RKO (cell line): ENCODE measurements at regions not wholly inside any gene's neighbourhood (a gene's known extent, or its start where the extent isn't known, plus 50 kb on each side); places are given as distances from the start of the nearest gene placed in this dataset.
"Not testable (repeated sequence)": the region's sequence is repeated elsewhere in the genome, so short reads cannot be mapped to it uniquely, and the experiment has no call there.

ENCODE experiments used
- DNase-seq: peaks from one replicate; pipeline ENCODE4 v3.0.0-alpha.2; 2016; ENCODE audit warnings: low spot score

GRCh38 chr1:106406114-106406513 lies 650.4 kb upstream of the PRMT6 start:
- no peak for DNase-seq

- DNase-seq: not testable (repeated sequence)
Observed at GRCh38 chr1:106412321-106412720, 644.2 kb upstream of the PRMT6 start.

GRCh38 chr1:106435269-106435668 lies 621.2 kb upstream of the PRMT6 start:
- DNase-seq: peak; percentile 26

- DNase-seq: peak; percentile 49
Observed at GRCh38 chr1:106439475-106439874, 617.0 kb upstream of the PRMT6 start.

GRCh38 chr1:106447466-106447865 lies 609.0 kb upstream of the PRMT6 start:
- no peak for DNase-seq

- no peak for DNase-seq
Observed at GRCh38 chr1:106456832-106457231, 599.6 kb upstream of the PRMT6 start.

- DNase-seq: no peak
Observed at GRCh38 chr1:106457368-106457767, 599.1 kb upstream of the PRMT6 start.

DNA sequence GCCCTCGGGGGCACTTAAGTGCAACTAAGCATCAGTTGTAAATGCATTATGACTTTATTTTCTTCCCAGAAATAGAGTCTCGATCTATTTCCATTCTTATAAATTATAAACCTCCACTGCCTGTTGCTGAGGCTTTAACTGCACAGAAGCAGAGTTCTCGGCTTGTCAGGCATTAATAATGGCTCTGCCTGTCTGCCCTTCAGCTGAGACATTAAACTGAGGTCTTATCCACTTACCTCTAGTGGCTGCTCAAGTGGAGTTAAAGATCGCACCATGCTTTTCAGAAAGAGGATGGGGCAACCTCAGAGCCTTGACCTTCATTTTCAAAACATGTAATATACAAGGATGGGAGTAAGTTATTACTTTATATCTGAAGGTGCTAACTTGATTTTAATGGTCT lies 597.6 kb upstream of the PRMT6 start:
- DNase-seq: no peak

DNA sequence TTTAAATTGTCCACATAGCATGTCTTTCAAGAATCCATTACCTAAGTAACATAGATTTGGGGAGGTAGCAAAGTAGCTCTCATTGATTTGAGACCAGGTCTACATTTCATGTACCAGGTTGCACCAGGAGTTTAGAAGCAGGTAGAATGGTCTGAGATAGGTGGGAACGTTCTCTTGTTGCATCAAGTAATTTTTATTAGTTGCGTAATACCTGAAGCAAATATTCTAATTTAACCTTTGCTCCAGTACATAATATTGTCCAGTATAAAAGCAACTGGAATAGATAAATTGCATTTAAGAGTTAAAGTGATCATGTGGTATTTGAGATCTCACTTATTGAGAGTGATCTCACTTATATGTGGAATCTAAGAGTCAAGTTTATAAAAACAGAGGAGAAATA lies 597.1 kb upstream of the PRMT6 start:
- no peak for DNase-seq

DNA sequence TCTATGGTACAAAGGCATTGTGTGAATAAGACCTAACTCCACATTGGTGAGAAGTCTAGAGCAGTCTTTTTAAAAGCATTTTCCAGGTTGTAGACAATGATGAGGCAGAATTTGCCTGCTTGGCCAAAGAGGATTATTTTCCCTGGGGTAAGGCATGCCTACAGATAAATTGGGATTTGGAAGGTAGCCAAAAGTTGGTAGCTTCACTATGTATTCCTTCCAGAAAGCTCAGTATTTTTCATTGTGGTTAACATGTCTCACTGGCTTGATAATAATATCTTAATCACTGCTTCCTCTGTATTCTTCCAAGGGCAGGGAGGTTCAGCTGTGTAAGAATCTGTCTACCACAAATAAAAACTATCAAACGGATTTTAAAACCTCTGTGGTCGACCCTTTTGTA lies 590.8 kb upstream of the PRMT6 start:
- DNase-seq: no peak

GRCh38 chr1:106480629-106481028 lies 575.8 kb upstream of the PRMT6 start:
- DNase-seq: no peak

DNA sequence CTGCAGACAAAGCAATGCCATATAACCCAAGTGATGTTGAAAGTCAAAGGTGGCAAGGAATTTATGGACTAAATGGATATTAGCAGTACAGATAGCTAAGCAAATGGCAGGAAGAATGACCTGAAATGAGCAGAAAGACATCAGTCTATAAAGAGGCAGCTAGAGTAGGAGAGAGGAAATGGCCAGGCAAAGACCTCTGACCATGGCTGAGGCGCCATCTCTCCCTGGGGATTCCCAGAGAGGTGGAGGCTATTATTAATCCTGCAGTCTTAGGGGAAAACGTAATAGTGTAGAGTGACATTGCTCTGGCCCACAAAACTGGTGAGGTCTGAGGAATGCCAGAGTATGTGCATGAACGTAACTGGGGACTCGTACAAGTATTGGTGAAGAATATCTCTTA lies 563.6 kb upstream of the PRMT6 start:
- no peak for DNase-seq

DNA sequence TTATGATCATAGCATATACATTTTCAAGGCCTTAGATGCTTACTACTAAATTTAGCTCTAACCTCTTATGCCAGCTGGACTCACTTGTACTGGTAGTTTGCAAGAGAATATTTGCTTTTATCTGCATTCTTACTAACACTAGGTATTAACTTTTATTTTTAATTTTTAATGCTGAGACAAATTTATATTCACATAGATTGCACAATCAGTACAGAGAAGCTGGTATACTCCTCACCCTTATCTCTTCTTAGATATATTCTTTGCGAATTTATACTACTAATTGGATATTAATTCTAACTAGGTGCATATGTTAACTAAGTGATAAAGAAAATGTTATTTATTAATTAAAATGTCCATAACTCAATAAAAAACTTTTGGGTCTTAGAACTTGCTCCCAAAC lies 561.8 kb upstream of the PRMT6 start:
- no peak for DNase-seq

GRCh38 chr1:106498238-106498637 lies 558.2 kb upstream of the PRMT6 start:
- DNase-seq: no peak

- no peak for DNase-seq
Observed at GRCh38 chr1:106502659-106503058, 553.8 kb upstream of the PRMT6 start.

- DNase-seq: no peak
Observed at GRCh38 chr1:106515375-106515774, 541.1 kb upstream of the PRMT6 start.

DNA sequence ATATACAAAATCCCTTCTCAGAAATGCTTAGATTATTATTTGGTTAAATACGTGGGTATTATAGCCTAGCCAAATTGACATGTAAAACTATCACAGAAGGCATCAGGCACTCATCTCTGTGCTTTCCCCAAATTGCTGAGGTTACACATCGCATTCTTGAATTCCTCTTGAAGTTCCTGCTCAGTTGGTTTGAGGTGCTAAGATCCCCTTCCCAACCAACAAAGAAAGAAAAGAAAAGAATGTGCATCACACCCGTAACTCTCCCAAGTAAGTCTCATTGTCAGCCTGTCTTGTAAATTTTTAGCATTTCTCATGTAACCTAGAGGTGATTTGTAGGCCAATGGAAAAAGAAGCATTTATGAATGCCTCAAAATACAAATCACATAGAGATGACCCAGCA lies 539.2 kb upstream of the PRMT6 start:
- DNase-seq: no peak

GRCh38 chr1:106523497-106523896 lies 533.0 kb upstream of the PRMT6 start:
- DNase-seq: no peak

- no peak for DNase-seq
Observed at GRCh38 chr1:106524631-106525030, 531.8 kb upstream of the PRMT6 start.

DNA sequence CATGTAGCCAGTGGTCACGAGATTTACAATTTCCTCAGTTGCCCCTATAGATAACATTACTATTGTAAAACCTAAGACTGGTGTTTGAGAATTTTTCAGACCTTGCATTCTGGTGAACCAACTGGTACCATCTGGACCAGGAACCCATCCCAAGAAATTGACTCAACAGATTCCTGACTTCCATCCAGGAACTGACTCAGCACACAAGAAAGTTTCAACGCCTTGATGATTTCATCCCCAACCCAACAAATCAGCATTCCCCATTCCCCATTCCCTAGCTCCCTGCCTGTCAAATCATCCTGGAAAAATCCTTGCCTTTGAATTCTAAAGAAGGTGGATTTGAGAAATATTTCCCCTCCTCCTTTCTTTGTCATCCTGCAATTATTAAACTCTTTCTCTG lies 529.8 kb upstream of the PRMT6 start:
- peak; percentile 49 for DNase-seq

DNA sequence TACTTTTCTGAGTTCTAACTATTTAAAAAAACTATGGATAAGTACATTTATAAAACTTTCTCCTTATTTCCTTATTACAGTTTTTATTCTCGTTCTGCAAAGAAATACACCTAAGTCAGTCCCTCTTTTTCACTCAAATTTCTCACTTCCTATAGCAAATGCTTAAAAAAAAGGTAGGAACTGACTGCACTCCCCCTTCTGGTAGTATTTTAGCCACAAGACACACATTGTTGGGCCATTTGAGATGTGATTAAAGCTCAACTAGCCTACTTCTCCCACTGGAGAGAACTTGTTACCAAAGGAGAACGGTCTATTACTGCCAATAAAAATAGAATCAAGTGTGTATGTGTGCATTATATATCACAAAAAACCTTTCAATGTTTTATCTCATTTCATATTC lies 521.9 kb upstream of the PRMT6 start:
- peak; percentile 46 for DNase-seq

- DNase-seq: no peak
Observed at GRCh38 chr1:106536741-106537140, 519.7 kb upstream of the PRMT6 start.

GRCh38 chr1:106548726-106549125 lies 507.7 kb upstream of the PRMT6 start:
- DNase-seq: no peak

- DNase-seq: no peak
Observed at GRCh38 chr1:106554294-106554693, 502.2 kb upstream of the PRMT6 start.

- no peak for DNase-seq
Observed at GRCh38 chr1:106555571-106555970, 500.9 kb upstream of the PRMT6 start.
